ENCODE measurements at regions not wholly inside any gene's neighbourhood (a gene's known extent, or its start where the extent isn't known, plus 50 kb on each side); places are given as distances from the start of the nearest gene placed in this dataset.

GRCh38 chr10:128411643-128412042, 285.4 kb upstream of the MKI67 start:
- no peak for TF ChIP-seq CTCF (IDR thresholded peaks at IDR 0.05)
- no peak for TF ChIP-seq POLR2A (IDR thresholded peaks at IDR 0.05)

All from uterus (tissue), 2 donors.